IMR-90 (cell line): ENCODE measurements at regions not wholly inside any gene's neighbourhood (a gene's known extent, or its start where the extent isn't known, plus 50 kb on each side); places are given as distances from the start of the nearest gene placed in this dataset.

Experiments used
- ATAC-seq: fragments of 200-7000 bp; cut with Tn5 transposase; 2 replicates; pipeline ENCODE4 v1.9.1; 2020; ENCODE audit warnings: low read depth, mild to moderate bottlenecking, moderate library complexity
- BruUV-seq: library from RNA; stranded (reverse); fragments of 400-500 nt; replicated peaks from 2 replicates; lab custom pipeline; 2021; lab: Mats Ljungman, UMichigan
- CTCF ChIA-PET: fragments of 300-600 bp; formaldehyde crosslinking; extraction: SDS; loops from one replicate; lab custom pipeline; 2021; ENCODE audit warnings: antibody characterized with exemption; lab: Yijun Ruan, JAX
- POLR2A ChIA-PET: fragments of 300-600 bp; sonication (Branson Sonifier 250); formaldehyde crosslinking; loops from one replicate; lab custom pipeline; 2022; ENCODE audit warnings: antibody characterized with exemption; ENCODE audit not compliant: unreplicated experiment; lab: Charles Lee
- DNase-seq: peaks from one replicate; pipeline ENCODE4 v3.0.0; 2013
- H2AFZ ChIP-seq: replicated peaks from 2 replicates; pipeline ENCODE3; 2013; ENCODE audit warnings: low read length, mild to moderate bottlenecking; ENCODE audit not compliant: poor library complexity
- H2AK5ac ChIP-seq: 2 replicates; pipeline ENCODE4 v1.6.1; 2013; ENCODE audit warnings: low read depth, low read length, inconsistent platforms
- H2AK9ac ChIP-seq: replicated peaks from 2 replicates; pipeline ENCODE3; 2013; ENCODE audit warnings: mild to moderate bottlenecking, low read depth, low read length, moderate library complexity; ENCODE audit not compliant: poor library complexity
- H2BK120ac ChIP-seq: 2 replicates; pipeline ENCODE4 v1.6.1; 2013; ENCODE audit warnings: low read depth, low read length, inconsistent platforms
- H2BK15ac ChIP-seq: 3 replicates; pipeline ENCODE4 v1.6.1; 2013; ENCODE audit warnings: low read depth, low read length, inconsistent platforms
- H2BK20ac ChIP-seq: 2 replicates; pipeline ENCODE4 v1.6.1; 2013; ENCODE audit warnings: low read depth, mild to moderate bottlenecking, inconsistent platforms, low read length, moderate library complexity
- H2BK5ac ChIP-seq: 2 replicates; pipeline ENCODE4 v1.6.1; 2013; ENCODE audit warnings: mild to moderate bottlenecking, low read depth, low read length, inconsistent platforms; ENCODE audit not compliant: poor library complexity, severe bottlenecking
- H3K14ac ChIP-seq: replicated peaks from 2 replicates; pipeline ENCODE4 v1.6.1; 2013; ENCODE audit warnings: low read depth, low read length, inconsistent platforms
- H3K18ac ChIP-seq: 2 replicates; pipeline ENCODE4 v1.6.1; 2013; ENCODE audit warnings: low read depth, low read length, control low read depth
- H3K23ac ChIP-seq: 2 replicates; pipeline ENCODE4 v1.6.1; 2013; ENCODE audit warnings: low read depth, low read length, inconsistent platforms
- H3K27ac ChIP-seq: 2 replicates; pipeline ENCODE4 v1.5.1; 2013; ENCODE audit warnings: mild to moderate bottlenecking, control low read depth, low read length; ENCODE audit not compliant: insufficient read depth
- H3K27me3 ChIP-seq: 2 replicates; pipeline ENCODE4 v1.6.1; 2013; ENCODE audit warnings: low read length; ENCODE audit not compliant: control insufficient read depth, insufficient read depth
- H3K36me3 ChIP-seq: 2 replicates; pipeline ENCODE4 v1.6.1; 2013; ENCODE audit warnings: low read length, mixed read lengths; ENCODE audit not compliant: control insufficient read depth, insufficient read depth
- H3K4ac ChIP-seq: 2 replicates; pipeline ENCODE4 v1.6.1; 2013; ENCODE audit warnings: low read depth, low read length, inconsistent platforms
- H3K4me1 ChIP-seq: 2 replicates; pipeline ENCODE4 v1.6.1; 2013; ENCODE audit warnings: low read length, mixed read lengths; ENCODE audit not compliant: control insufficient read depth, insufficient read depth
- H3K4me2 ChIP-seq: 2 replicates; pipeline ENCODE4 v1.6.1; 2013; ENCODE audit warnings: low read depth, mild to moderate bottlenecking, control low read depth, low read length, moderate library complexity
- H3K4me3 ChIP-seq: 2 replicates; pipeline ENCODE4 v1.5.1; 2013; ENCODE audit warnings: low read depth, mild to moderate bottlenecking, control low read depth, low read length, moderate library complexity; ENCODE audit not compliant: insufficient read depth
- H3K56ac ChIP-seq: 2 replicates; pipeline ENCODE4 v1.6.1; 2013; ENCODE audit warnings: low read length, inconsistent platforms; ENCODE audit not compliant: insufficient read depth; ENCODE audit errors: extremely low read depth
- H3K79me1 ChIP-seq, 2 experiments: 2 replicates each; pipeline ENCODE4 v1.6.1; 2013; ENCODE audit warnings: low read length in 2 of 2, inconsistent platforms in 1 of 2, low read depth in 1 of 2
- H3K9ac ChIP-seq: 2 replicates; pipeline ENCODE4 v1.6.1; 2013; ENCODE audit warnings: low read depth, low read length, control low read depth
- H3K9me1 ChIP-seq: 2 replicates; pipeline ENCODE4 v1.6.1; 2013; ENCODE audit warnings: low read length, inconsistent platforms; ENCODE audit not compliant: insufficient read depth
- H3K9me3 ChIP-seq: 2 replicates; pipeline ENCODE4 v1.6.1; 2013; ENCODE audit warnings: low read length; ENCODE audit not compliant: control insufficient read depth, insufficient read depth
- H4K20me1 ChIP-seq: 2 replicates; pipeline ENCODE4 v1.6.1; 2013; ENCODE audit warnings: low read length, inconsistent platforms; ENCODE audit not compliant: insufficient read depth
- H4K5ac ChIP-seq: 2 replicates; pipeline ENCODE4 v1.6.1; 2013; ENCODE audit warnings: mild to moderate bottlenecking, low read depth, low read length, control low read depth
- H4K8ac ChIP-seq, 2 experiments: 2 replicates each; pipeline ENCODE4 v1.6.1; 2013; ENCODE audit warnings: low read depth in 2 of 2, low read length in 2 of 2, control low read depth in 1 of 2, inconsistent platforms in 1 of 2
- H4K91ac ChIP-seq: 2 replicates; pipeline ENCODE4 v1.6.1; 2013; ENCODE audit warnings: low read depth, low read length, inconsistent platforms; ENCODE audit not compliant: insufficient read depth
- CHD1 ChIP-seq: IDR thresholded peaks from 2 replicates; pipeline ENCODE4 v1.6.1; 2012; ENCODE audit warnings: low read depth, low read length, improper control_type of control experiment
- MAZ ChIP-seq: IDR thresholded peaks from 2 replicates; pipeline ENCODE4 v1.6.1; 2012; ENCODE audit warnings: low read depth, mild to moderate bottlenecking, low read length, improper control_type of control experiment, moderate library complexity, borderline replicate concordance
- POLR2A ChIP-seq: IDR thresholded peaks from 2 replicates; pipeline ENCODE4 v1.6.1; 2012; ENCODE audit warnings: mild to moderate bottlenecking, low read depth, low read length
- RAD21 ChIP-seq: IDR thresholded peaks from 2 replicates; pipeline ENCODE4 v1.6.1; 2012; ENCODE audit warnings: low read length, improper control_type of control experiment
- RCOR1 ChIP-seq: IDR thresholded peaks from 2 replicates; pipeline ENCODE4 v1.6.1; 2012; ENCODE audit warnings: mild to moderate bottlenecking, low read length, improper control_type of control experiment; ENCODE audit not compliant: insufficient replicate concordance
- RFX5 ChIP-seq: IDR thresholded peaks from 2 replicates; pipeline ENCODE4 v1.8.0; 2012; ENCODE audit warnings: low read depth, mild to moderate bottlenecking, low read length, moderate library complexity
- SMC3 ChIP-seq: fragments of 150-350 bp; IDR thresholded peaks from 2 replicates; pipeline ENCODE4 v1.6.1; 2016; ENCODE audit warnings: low read depth, mild to moderate bottlenecking, antibody characterized with exemption, low read length, moderate library complexity
- WGBS, 2 experiments: methylation state at CpG; one replicate each; pipeline versions ENCODE4 v1.1.5 to v1.1.7; 2013; ENCODE audit warnings: missing lambda C conversion rate in 2 of 2; ENCODE audit not compliant: insufficient read length in 1 of 2; ENCODE audit errors: extremely low coverage in 2 of 2; 5-methylcytosine and 5-hydroxymethylcytosine counted together
- dilution Hi-C: fragments of 300-500 bp; cut with HindIII; formaldehyde crosslinking; loops from one replicate; pipeline ENCODE4 v1.14.3; 2018; ENCODE audit warnings: low sequenced_read_pairs; ENCODE audit not compliant: unreplicated experiment
- in situ Hi-C: fragments of 300-500 bp; cut with MboI; formaldehyde crosslinking; loops from 3 replicates; pipeline ENCODE4 v1.14.3; 2019; ENCODE audit warnings: low sequenced_read_pairs, inconsistent platforms, mixed read lengths
- intact Hi-C: fragments of 100-400 bp; cut with micrococcal nuclease; formaldehyde crosslinking; loops from 2 replicates; pipeline ENCODE4 v1.10.0; 2022
- TF ChIP-seq, protein P1 (sequence below): conservative IDR thresholded peaks from 2 replicates; pipeline ENCODE4 v1.5.1; 2012; ENCODE audit warnings: mild to moderate bottlenecking, low read depth, low read length, improper control_type of control experiment
- TF ChIP-seq, protein P2 (sequence below): fragments of 150-350 bp; IDR thresholded peaks from 2 replicates; pipeline ENCODE4 v1.6.1; 2016; ENCODE audit warnings: low read depth, mild to moderate bottlenecking, low read length, moderate library complexity, borderline replicate concordance

DNA sequence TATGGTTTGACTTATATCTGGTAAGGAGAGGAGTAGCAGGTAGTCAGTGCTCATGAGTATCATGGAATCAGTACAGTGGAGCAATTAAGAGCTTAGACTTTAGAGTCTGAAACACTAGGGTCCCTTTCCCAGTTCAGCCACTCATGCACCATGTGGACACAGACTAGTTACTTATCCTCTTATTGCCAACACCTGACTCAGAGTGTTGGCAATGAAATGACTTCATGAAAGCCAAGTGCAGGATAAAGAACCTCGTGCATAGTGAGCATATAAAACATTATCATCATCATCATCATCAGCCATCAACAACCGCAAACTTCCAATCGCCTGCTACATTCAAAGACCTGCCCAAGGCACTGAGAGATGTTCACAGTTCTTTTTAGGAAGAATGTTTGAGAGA is 164.2 kb downstream of the FOXO1 start:
- Histone ChIP-seq H3K79me1 (no peaks in the 10 kb centered on the region), H4K20me1 (no peaks in the 10 kb centered on the region), H3K36me3 (no peaks in the 10 kb centered on the region), H3K4me1 (no peaks in the 10 kb centered on the region), H2BK5ac (no peak overlapping the region), H2BK20ac (no peak overlapping the region), H3K56ac (no peak overlapping the region), H2AFZ (no peak overlapping the region), H3K18ac (no peak overlapping the region), H3K4me2 (no peak overlapping the region), H3K4me3 (no peak overlapping the region), H3K27me3 (no peaks in the 10 kb centered on the region), H3K14ac (no peak overlapping the region), H4K5ac (no peak overlapping the region), H4K8ac (no peak overlapping the region), H3K9ac (no peak overlapping the region), H4K91ac (no peak overlapping the region), H3K27ac (no peak overlapping the region), H2AK5ac (no peak overlapping the region), H3K9me3 (0 out of 2 replicates have a peak, but pooled peaks cover 2% of the 10 kb centered on the region), H3K23ac (no peak overlapping the region), H2BK120ac (no peak overlapping the region), H2AK9ac (no peak overlapping the region), H3K9me1 (no peaks in the 10 kb centered on the region), H3K4ac (no peak overlapping the region), H2BK15ac (no peak overlapping the region)
- intact Hi-C loops (no loop called here), in situ Hi-C loops (no loop called here), dilution Hi-C loops (no loop called here)
- ATAC-seq (no peak), DNase-seq (no peak)
- ChIA-PET POLR2A (no interaction called here), CTCF (interaction anchor here (1.1 kb wide), 2 partner anchors 9 to 32 kb away, joined by 3 read pairs; no protein-coding TSS in a partner anchor)
- no CpG with 5 or more reads among the region's 3 CpGs for WGBS, 2 experiments
- no peak for TF ChIP-seq RFX5
- no peak for TF ChIP-seq SMC3
- TF ChIP-seq, protein P1, sequence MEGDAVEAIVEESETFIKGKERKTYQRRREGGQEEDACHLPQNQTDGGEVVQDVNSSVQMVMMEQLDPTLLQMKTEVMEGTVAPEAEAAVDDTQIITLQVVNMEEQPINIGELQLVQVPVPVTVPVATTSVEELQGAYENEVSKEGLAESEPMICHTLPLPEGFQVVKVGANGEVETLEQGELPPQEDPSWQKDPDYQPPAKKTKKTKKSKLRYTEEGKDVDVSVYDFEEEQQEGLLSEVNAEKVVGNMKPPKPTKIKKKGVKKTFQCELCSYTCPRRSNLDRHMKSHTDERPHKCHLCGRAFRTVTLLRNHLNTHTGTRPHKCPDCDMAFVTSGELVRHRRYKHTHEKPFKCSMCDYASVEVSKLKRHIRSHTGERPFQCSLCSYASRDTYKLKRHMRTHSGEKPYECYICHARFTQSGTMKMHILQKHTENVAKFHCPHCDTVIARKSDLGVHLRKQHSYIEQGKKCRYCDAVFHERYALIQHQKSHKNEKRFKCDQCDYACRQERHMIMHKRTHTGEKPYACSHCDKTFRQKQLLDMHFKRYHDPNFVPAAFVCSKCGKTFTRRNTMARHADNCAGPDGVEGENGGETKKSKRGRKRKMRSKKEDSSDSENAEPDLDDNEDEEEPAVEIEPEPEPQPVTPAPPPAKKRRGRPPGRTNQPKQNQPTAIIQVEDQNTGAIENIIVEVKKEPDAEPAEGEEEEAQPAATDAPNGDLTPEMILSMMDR = no peak
- TF ChIP-seq POLR2A = no peak
- no peak for TF ChIP-seq RAD21
- TF ChIP-seq MAZ = no peak
- TF ChIP-seq, protein P2, sequence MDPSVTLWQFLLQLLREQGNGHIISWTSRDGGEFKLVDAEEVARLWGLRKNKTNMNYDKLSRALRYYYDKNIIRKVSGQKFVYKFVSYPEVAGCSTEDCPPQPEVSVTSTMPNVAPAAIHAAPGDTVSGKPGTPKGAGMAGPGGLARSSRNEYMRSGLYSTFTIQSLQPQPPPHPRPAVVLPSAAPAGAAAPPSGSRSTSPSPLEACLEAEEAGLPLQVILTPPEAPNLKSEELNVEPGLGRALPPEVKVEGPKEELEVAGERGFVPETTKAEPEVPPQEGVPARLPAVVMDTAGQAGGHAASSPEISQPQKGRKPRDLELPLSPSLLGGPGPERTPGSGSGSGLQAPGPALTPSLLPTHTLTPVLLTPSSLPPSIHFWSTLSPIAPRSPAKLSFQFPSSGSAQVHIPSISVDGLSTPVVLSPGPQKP = no peak
- no peak for TF ChIP-seq CHD1
- no peak for TF ChIP-seq RCOR1
- BruUV-seq = no TSS peak
